B cell (primary cell): ENCODE measurements at regions not wholly inside any gene's neighbourhood (a gene's known extent, or its start where the extent isn't known, plus 50 kb on each side); places are given as distances from the start of the nearest gene placed in this dataset.

Experiments used
- ATAC-seq: fragments of 200-7000 bp; cut with Tn5 transposase; one replicate; pipeline ENCODE4 v1.10.0; 2021; ENCODE audit warnings: low read depth, mild to moderate bottlenecking, moderate number of reproducible peaks, moderate library complexity
- CTCF ChIA-PET: fragments of 350-600 bp; sonication (Branson Sonifier 250); formaldehyde crosslinking; loops from one replicate; lab custom pipeline; 2021; ENCODE audit warnings: antibody characterized with exemption, inconsistent platforms; lab: Charles Lee
- POLR2A ChIA-PET: fragments of 350-600 bp; sonication (Branson Sonifier 250); formaldehyde crosslinking; loops from one replicate; lab custom pipeline; 2021; ENCODE audit warnings: antibody characterized with exemption; lab: Charles Lee
- DNase-seq: peaks from one replicate; pipeline ENCODE4 v3.0.0; 2013
- H2AFZ ChIP-seq: 2 replicates; pipeline ENCODE4 v1.6.1; 2012; ENCODE audit warnings: mild to moderate bottlenecking, low read depth, low read length; ENCODE audit not compliant: insufficient read depth, poor library complexity, severe bottlenecking
- H3K27ac ChIP-seq, 2 donors: 1 replicate in 1 of 2; 2 replicates in 1 of 2; pipeline ENCODE4 v1.5.1; 2012 to 2013; ENCODE audit warnings: low read length in 2 of 2, mild to moderate bottlenecking in 2 of 2, moderate library complexity in 1 of 2
- H3K27me3 ChIP-seq, 4 experiments: fragments of 200-600 bp in 1 of 4; sonication (generic) in 1 of 4; replicated peaks in 1 of 4; 1 replicate in 2 of 4; 2 replicates in 2 of 4; pipeline versions ENCODE4 v1.6.1 to v1.7.0; 2013 to 2016; ENCODE audit warnings: low read length in 3 of 4, mild to moderate bottlenecking in 2 of 4, mixed read lengths in 1 of 4, moderate library complexity in 1 of 4; ENCODE audit not compliant: insufficient read depth in 4 of 4, control insufficient read depth in 3 of 4; ENCODE audit errors: control extremely low read depth in 1 of 4
- H3K36me3 ChIP-seq, 2 experiments: replicated peaks in 1 of 2; 1 replicate in 1 of 2; 2 replicates in 1 of 2; pipeline versions ENCODE4 v1.6.1 to v1.7.1; 2013; ENCODE audit warnings: low read length in 1 of 2; ENCODE audit not compliant: insufficient read depth in 2 of 2, control insufficient read depth in 1 of 2; ENCODE audit errors: control extremely low read depth in 1 of 2, extremely low read depth in 1 of 2
- H3K4me1 ChIP-seq, 2 donors: fragments of 200-600 bp in 1 of 2; sonication (generic) in 1 of 2; 1 replicate in 1 of 2; 2 replicates in 1 of 2; pipeline versions ENCODE4 v1.5.1 to v1.6.1; 2013 to 2017; ENCODE audit warnings: low read length in 2 of 2; ENCODE audit not compliant: control insufficient read depth in 2 of 2, insufficient read depth in 2 of 2
- H3K4me2 ChIP-seq: replicated peaks from 2 replicates; pipeline ENCODE3; 2012; ENCODE audit warnings: mild to moderate bottlenecking, low read depth, low read length; ENCODE audit not compliant: poor library complexity, severe bottlenecking
- H3K4me3 ChIP-seq, 5 experiments: fragments of 200-600 bp in 1 of 5; sonication (generic) in 1 of 5; 1 replicate in 3 of 5; 2 replicates in 2 of 5; pipeline versions ENCODE4 v1.5.1 to v1.7.0; 2011 to 2016; ENCODE audit warnings: low read length in 4 of 5, mild to moderate bottlenecking in 4 of 5, low read depth in 2 of 5, control low read depth in 1 of 5, moderate library complexity in 1 of 5; ENCODE audit not compliant: insufficient read depth in 1 of 5; ENCODE audit errors: control extremely low read depth in 1 of 5, extremely low read depth in 1 of 5
- H3K79me2 ChIP-seq: fragments of 200-600 bp; sonication (generic); one replicate; pipeline ENCODE4 v1.6.0; 2016; ENCODE audit warnings: low read length; ENCODE audit not compliant: control insufficient read depth, insufficient read depth
- H3K9ac ChIP-seq: fragments of 200-600 bp; sonication (generic); 2 replicates; pipeline ENCODE4 v1.6.1; 2017; ENCODE audit warnings: mild to moderate bottlenecking, low read length, moderate library complexity
- H3K9me3 ChIP-seq, 3 donors: one replicate each; pipeline versions ENCODE4 v1.6.1 to v1.7.1; 2013; ENCODE audit warnings: low read length in 2 of 3; ENCODE audit not compliant: control insufficient read depth in 2 of 3, insufficient read depth in 1 of 3; ENCODE audit errors: control extremely low read depth in 1 of 3
- H4K20me1 ChIP-seq: 2 replicates; pipeline ENCODE4 v1.6.0; 2012; ENCODE audit warnings: mild to moderate bottlenecking, low read length; ENCODE audit not compliant: insufficient read depth, control insufficient read depth, poor library complexity, severe bottlenecking
- H3K27ac Mint-ChIP-seq: one replicate; pipeline ENCODE4 v1.8.0; 2021; ENCODE audit warnings: mixed read lengths
- H3K27me3 Mint-ChIP-seq: one replicate; pipeline ENCODE4 v1.8.0; 2021; ENCODE audit warnings: mixed read lengths
- H3K4me1 Mint-ChIP-seq: one replicate; pipeline ENCODE4 v1.8.0; 2021; ENCODE audit warnings: mixed read lengths
- H3K4me3 Mint-ChIP-seq: one replicate; pipeline ENCODE4 v1.8.0; 2021; ENCODE audit warnings: mixed read lengths
- H3K9me3 Mint-ChIP-seq: one replicate; pipeline ENCODE4 v1.8.0; 2022; ENCODE audit warnings: mixed read lengths; ENCODE audit not compliant: insufficient read depth
- CTCF ChIP-seq: fragments of 200-600 bp; IDR thresholded peaks from one replicate; pipeline ENCODE4 v1.8.0; 2022; ENCODE audit warnings: antibody characterized with exemption, mild to moderate bottlenecking
- EZH2 ChIP-seq: IDR thresholded peaks from 2 replicates; pipeline ENCODE4 v1.6.1; 2012; ENCODE audit warnings: borderline replicate concordance, low read depth, mild to moderate bottlenecking, moderate library complexity, low read length; ENCODE audit not compliant: insufficient read depth, poor library complexity, severe bottlenecking
- WGBS: methylation state at CpG from one replicate; pipeline ENCODE4 v1.1.5; 2013; ENCODE audit warnings: missing lambda C conversion rate; ENCODE audit not compliant: insufficient coverage; 5-methylcytosine and 5-hydroxymethylcytosine counted together
- intact Hi-C: fragments of 100-400 bp; cut with micrococcal nuclease; formaldehyde crosslinking; loops from one replicate; pipeline ENCODE4 v1.10.0; 2022

DNA sequence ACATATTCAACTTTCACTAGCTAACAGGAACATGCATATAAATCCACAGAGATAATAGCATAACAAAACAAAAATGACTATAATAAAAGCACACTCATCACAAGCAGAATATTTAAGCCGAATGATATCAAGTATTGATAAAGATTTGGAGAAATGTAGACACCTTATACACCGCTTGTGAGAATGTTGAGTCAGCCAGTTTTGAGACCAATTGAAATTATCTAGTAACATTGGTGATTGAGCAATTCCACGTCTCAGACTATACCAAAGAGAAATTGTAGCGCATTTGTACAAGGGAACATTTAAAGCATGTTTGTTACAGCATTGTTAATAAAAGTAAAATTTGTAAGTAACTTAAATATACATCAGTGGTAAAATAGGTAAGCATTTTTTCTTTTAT lies 402.9 kb upstream of the FIGN start:
- no peak overlapping the region for H3K9ac ChIP-seq
- intact Hi-C loops = no loop called here
- H3K4me3 ChIP-seq = no peak overlapping the region
- H2AFZ ChIP-seq = no peak overlapping the region
- TF ChIP-seq EZH2 (no peak), CTCF (no peak)
- Mint-ChIP-seq H3K27me3 (no peaks in the 10 kb centered on the region), H3K27ac (no peak overlapping the region), H3K9me3 (no peaks in the 10 kb centered on the region), H3K4me1 (no peaks in the 10 kb centered on the region), H3K4me3 (no peak overlapping the region)
- POLR2A ChIA-PET = no interaction called here
- H4K20me1 ChIP-seq = no peaks in the 10 kb centered on the region
- H3K4me2 ChIP-seq = no peak overlapping the region
- no peaks in the 10 kb centered on the region for H3K4me1 ChIP-seq
- WGBS = 100% methylated on average over 1 of the region's 4 CpGs
- H3K36me3 ChIP-seq = no peaks in the 10 kb centered on the region
- no peak overlapping the region for H3K27ac ChIP-seq
- H3K27me3 ChIP-seq = no peaks in the 10 kb centered on the region
- no peaks in the 10 kb centered on the region for H3K79me2 ChIP-seq
- no peak for DNase-seq
- peaks cover 0 to 8% (median 0%) of the 10 kb centered on the region in 3 donors for H3K9me3 ChIP-seq
- no peak for ATAC-seq
- CTCF ChIA-PET = no interaction called here

DNA sequence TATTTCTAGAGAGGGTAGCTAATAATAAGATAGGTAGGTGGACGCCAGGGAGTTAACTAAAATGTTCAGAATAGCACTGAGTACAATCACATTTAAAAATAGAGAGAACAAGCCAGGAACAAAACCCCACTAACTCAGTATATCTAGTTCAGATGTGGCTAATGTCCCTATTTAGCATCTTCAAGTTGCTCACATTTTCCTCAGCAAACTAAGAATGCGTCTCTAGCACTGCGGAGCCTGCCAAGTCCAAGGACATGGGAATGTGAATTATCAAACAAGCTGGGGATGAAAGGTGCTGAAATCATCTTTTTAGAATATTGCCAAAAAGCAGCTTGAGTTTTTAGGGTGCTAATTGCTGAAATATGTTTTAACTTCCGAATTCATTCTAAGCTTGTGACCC lies 398.5 kb upstream of the FIGN start:
- Histone ChIP-seq H3K4me3 (no peak overlapping the region), H2AFZ (no peak overlapping the region), H3K4me2 (no peak overlapping the region), H3K9ac (no peak overlapping the region), H3K27ac (no peak overlapping the region), H3K27me3 (no peaks in the 10 kb centered on the region), H3K36me3 (no peaks in the 10 kb centered on the region), H4K20me1 (no peaks in the 10 kb centered on the region), H3K79me2 (no peaks in the 10 kb centered on the region), H3K4me1 (no peaks in the 10 kb centered on the region), H3K9me3 (no peaks in the 10 kb centered on the region)
- WGBS = 100% methylated on average over 1 of the region's 4 CpGs
- no peaks in the 10 kb centered on the region for H3K4me1 Mint-ChIP-seq
- H3K9me3 Mint-ChIP-seq = no peaks in the 10 kb centered on the region
- ATAC-seq = no peak
- H3K4me3 Mint-ChIP-seq = no peak overlapping the region
- intact Hi-C loops = no loop called here
- ChIA-PET CTCF (no interaction called here), POLR2A (no interaction called here)
- no peaks in the 10 kb centered on the region for H3K27me3 Mint-ChIP-seq
- no peak overlapping the region for H3K27ac Mint-ChIP-seq
- no peak for DNase-seq
- TF ChIP-seq CTCF (no peak), EZH2 (no peak)
